ENCODE measurements at regions not wholly inside any gene's neighbourhood (a gene's known extent, or its start where the extent isn't known, plus 50 kb on each side); places are given as distances from the start of the nearest gene placed in this dataset.

DNA sequence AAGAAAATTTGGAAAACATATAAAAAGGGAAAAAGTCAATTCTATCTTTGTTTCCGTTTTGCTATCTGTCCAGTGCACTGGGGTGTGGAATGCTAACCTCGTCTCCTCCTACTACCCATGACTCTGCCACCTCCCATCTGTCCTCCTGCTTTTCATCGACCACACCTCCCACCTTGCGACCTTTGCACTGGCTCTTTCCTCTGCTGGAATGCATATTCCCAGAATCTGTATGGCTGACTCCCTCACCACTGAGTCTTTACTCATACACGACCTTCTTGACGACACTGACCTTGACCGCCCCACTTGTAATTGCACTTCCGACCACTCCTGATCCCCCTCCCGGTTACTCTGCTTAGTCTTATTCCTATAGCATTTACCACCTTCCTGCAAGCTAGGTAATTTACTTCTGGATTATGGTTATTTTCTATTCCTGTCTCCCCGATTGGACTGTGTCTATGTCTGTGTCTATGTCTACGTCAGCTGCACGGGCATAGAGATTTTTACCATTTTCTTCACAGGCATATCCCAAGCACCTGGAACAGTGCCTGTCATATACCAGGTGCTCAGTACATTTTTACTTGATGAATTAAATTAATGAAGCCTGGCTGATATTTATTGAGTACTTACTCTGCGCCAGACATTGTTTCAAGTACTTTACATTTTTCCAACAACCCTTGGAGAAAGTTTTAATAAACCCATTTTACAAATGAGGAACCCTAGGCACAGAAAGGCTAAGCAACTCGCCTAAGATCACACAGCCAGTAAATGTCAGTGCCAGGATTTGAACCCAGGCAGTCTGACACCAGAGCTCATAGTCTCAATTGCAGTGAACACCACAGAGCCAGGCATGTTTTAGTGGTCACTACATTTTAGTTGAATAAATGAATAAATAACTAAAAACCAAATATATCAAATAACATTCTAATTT, 54.0 kb upstream of the SLC22A11 start:
- no peak for DNase-seq

DNA sequence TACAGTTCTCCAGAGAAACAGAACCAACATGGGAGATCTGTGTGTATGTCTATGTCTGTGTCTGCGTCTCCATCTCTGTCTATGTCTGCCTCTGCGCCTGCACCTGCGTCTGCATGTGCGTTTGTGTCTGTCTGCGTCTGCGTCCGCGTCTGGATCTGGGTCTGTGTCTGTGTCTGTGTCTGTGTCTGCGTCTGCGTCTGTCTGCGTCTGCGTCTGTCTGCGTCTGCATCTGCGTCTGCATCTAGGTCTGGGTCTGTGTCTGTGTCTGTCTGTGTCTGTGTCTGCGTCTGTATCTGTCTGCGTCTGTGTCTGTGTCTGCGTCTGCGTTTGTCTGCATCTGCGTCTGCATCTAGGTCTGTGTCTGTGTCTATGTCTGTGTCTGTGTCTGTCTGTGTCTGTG, 53.1 kb upstream of the SLC22A11 start:
- DNase-seq, result no peak

DNA sequence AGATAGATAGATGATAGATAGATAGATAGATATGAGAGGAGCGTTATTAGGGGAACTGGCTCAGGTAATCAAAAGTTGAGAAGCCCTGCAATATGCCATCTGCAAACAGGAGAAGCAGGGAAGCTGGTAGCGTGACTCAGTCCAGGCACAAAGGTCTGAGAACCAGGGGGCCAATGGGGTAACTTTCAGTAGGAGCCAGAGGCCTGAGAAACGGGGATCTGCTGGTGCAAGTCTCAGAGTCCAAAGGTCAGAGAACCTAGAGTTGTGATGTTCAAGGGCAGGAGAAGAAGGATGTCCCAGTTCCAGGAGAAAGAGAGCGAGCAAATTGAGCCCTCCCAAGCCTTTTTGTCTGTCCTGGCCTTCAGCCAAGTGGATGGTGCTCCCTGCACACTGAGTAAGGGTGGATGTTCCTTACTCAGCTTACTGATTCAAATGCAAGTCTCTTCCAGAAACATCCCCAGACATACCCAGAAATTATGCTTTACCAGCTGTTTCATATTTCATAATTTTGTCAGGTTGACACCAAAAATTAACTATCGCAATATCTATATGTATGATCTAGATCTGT, 52.5 kb upstream of the SLC22A11 start:
- DNase-seq, result no peak

DNA sequence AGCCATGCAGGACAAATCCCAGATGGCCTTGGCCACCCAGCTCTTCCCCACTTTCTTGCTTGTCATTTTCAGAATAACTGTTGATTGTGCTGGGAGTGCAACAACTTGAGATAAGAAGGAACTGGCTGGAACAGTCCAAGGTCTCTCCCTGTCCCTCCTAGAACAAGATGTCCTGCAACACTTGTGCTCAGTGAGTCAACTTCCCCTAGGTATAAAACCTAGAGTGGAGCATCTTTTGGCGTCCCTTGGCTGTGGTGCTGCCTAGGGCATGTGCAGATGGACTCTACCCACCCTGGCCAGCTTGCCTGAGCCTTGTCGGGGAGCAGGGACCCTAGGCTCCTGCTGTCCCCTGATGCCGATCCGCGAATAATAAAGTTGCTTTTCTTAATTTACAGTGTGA, 50.7 kb upstream of the SLC22A11 start:
- no peak for DNase-seq
